Panc1 (cell line): ENCODE measurements at regions not wholly inside any gene's neighbourhood (a gene's known extent, or its start where the extent isn't known, plus 50 kb on each side); places are given as distances from the start of the nearest gene placed in this dataset.

Experiments
- ATAC-seq: fragments of 200-7000 bp; cut with Tn5 transposase; 2 replicates; pipeline ENCODE4 v1.9.1; 2020; ENCODE audit warnings: mild to moderate bottlenecking, moderate library complexity
- BruUV-seq: library from RNA; stranded (reverse); fragments of 400-500 nt; replicated peaks from 2 replicates; lab custom pipeline; 2021; lab: Mats Ljungman, UMichigan
- CTCF ChIA-PET: fragments of 300-600 bp; sonication (Branson Sonifier 250); formaldehyde crosslinking; loops from one replicate; lab custom pipeline; 2022; ENCODE audit warnings: antibody characterized with exemption; lab: Charles Lee
- POLR2A ChIA-PET: fragments of 300-600 bp; sonication (Branson Sonifier 250); formaldehyde crosslinking; loops from one replicate; lab custom pipeline; 2022; ENCODE audit warnings: antibody characterized with exemption; lab: Charles Lee
- DNase-seq: peaks from one replicate; pipeline ENCODE4 v3.0.0-alpha.2; 2010; ENCODE audit warnings: low read depth, low spot score
- H3K27ac ChIP-seq: 2 replicates; pipeline ENCODE4 v1.5.1; 2011; ENCODE audit warnings: mild to moderate bottlenecking, low read length, inconsistent platforms
- H3K27me3 ChIP-seq: fragments of 200-500 bp; sonication (Bioruptor generic); 2 replicates; pipeline ENCODE4 v1.6.0; 2014; ENCODE audit warnings: low read length, inconsistent platforms; ENCODE audit not compliant: control insufficient read depth, insufficient read depth
- H3K36me3 ChIP-seq: fragments of 200-500 bp; sonication (Bioruptor generic); 2 replicates; pipeline ENCODE4 v1.5.1; 2014; ENCODE audit warnings: inconsistent platforms, mild to moderate bottlenecking, low read length, moderate library complexity; ENCODE audit not compliant: control insufficient read depth, insufficient read depth
- H3K4me1 ChIP-seq: 2 replicates; pipeline ENCODE4 v1.5.1; 2011; ENCODE audit warnings: inconsistent platforms, mild to moderate bottlenecking, low read length, moderate library complexity; ENCODE audit not compliant: control insufficient read depth, insufficient read depth
- H3K4me3 ChIP-seq, 2 experiments: 2 replicates each; pipeline ENCODE4 v1.5.1; 2011 to 2012; ENCODE audit warnings: low read depth in 2 of 2, low read length in 2 of 2, mild to moderate bottlenecking in 2 of 2, inconsistent platforms in 1 of 2, moderate library complexity in 1 of 2
- H3K9me3 ChIP-seq: fragments of 200-500 bp; sonication (Bioruptor generic); 2 replicates; pipeline ENCODE4 v1.5.1; 2014; ENCODE audit warnings: low read depth, mild to moderate bottlenecking, inconsistent platforms, low read length, moderate library complexity; ENCODE audit not compliant: control insufficient read depth, insufficient read depth
- CTCF ChIP-seq: fragments of 450-650 bp; IDR thresholded peaks from 2 replicates; pipeline ENCODE4 v1.5.1; 2017; ENCODE audit warnings: mild to moderate bottlenecking
- POLR2AphosphoS5 ChIP-seq: IDR thresholded peaks from 2 replicates; pipeline ENCODE4 v1.6.1; 2012; ENCODE audit warnings: mild to moderate bottlenecking, low read depth, low read length, moderate library complexity
- REST ChIP-seq, 2 experiments: IDR thresholded peaks; 2 replicates each; pipeline ENCODE4 v1.6.1; 2011 to 2012; ENCODE audit warnings: low read depth in 2 of 2, control low read depth in 1 of 2, low read length in 1 of 2, mild to moderate bottlenecking in 1 of 2, moderate library complexity in 1 of 2; ENCODE audit not compliant: insufficient read depth in 1 of 2
- SIN3A ChIP-seq: IDR thresholded peaks from 2 replicates; pipeline ENCODE4 v1.6.1; 2012; ENCODE audit warnings: low read depth, mild to moderate bottlenecking, low read length, moderate library complexity, borderline replicate concordance; ENCODE audit not compliant: insufficient read depth
- TCF7L2 ChIP-seq: IDR thresholded peaks from 2 replicates; pipeline ENCODE4 v1.6.1; 2011; ENCODE audit warnings: mild to moderate bottlenecking, low read depth, low read length, inconsistent platforms
- in situ Hi-C: cut with HindIII; loops from 2 replicates; pipeline ENCODE4 v1.10.0; 2016; ENCODE audit warnings: low sequenced_read_pairs, low pct_unique_long_range_greater_than_20kb
- intact Hi-C: fragments of 100-400 bp; cut with micrococcal nuclease; formaldehyde crosslinking; loops from one replicate; pipeline ENCODE4 v1.10.0; 2022; ENCODE audit not compliant: unreplicated experiment

- POLR2A ChIA-PET: no interaction called here
- H3K9me3 ChIP-seq: no peaks in the 10 kb centered on the region
- intact Hi-C loops: no loop called here
- no peaks in the 10 kb centered on the region for H3K4me1 ChIP-seq
- no peak overlapping the region for H3K4me3 ChIP-seq
- TF ChIP-seq CTCF: peak; percentile 64; the same call in 1 of the 2 replicates
- TF ChIP-seq POLR2AphosphoS5: no peak
- TF ChIP-seq TCF7L2: no peak
- BruUV-seq: no TSS peak
- in situ Hi-C loops: no loop called here
- CTCF ChIA-PET: no interaction called here
- H3K27me3 ChIP-seq: no peaks in the 10 kb centered on the region
- ATAC-seq: peak; percentile 59; the same call in 1 of the 2 replicates
- no peak for DNase-seq
- H3K27ac ChIP-seq: no peak overlapping the region
- no peaks in the 10 kb centered on the region for H3K36me3 ChIP-seq
These were observed 138.1 kb downstream of the ATPSCKMT start for GRCh38 chr5:10111571-10111970.

GRCh38 chr5:10110228-10110627 is 139.5 kb downstream of the ATPSCKMT start:
- no peak overlapping the region for H3K27ac ChIP-seq
- no peak overlapping the region for H3K4me3 ChIP-seq
- TF ChIP-seq TCF7L2: no peak
- TF ChIP-seq POLR2AphosphoS5: no peak
- TF ChIP-seq CTCF: no peak
- no peak for TF ChIP-seq REST (IDR thresholded peaks at IDR 0.05; ENCODE audit: insufficient read depth in 1 of 2, low read depth in 2 of 2, low read length in 1 of 2)
- TF ChIP-seq SIN3A: no peak
- H3K4me1 ChIP-seq: no peaks in the 10 kb centered on the region
- intact Hi-C loops (no loop called here), in situ Hi-C loops (no loop called here)
- H3K9me3 ChIP-seq: no peaks in the 10 kb centered on the region
- no TSS peak for BruUV-seq
- ATAC-seq (no peak), DNase-seq (no peak)
- ChIA-PET POLR2A (no interaction called here), CTCF (no interaction called here)
- H3K36me3 ChIP-seq: no peaks in the 10 kb centered on the region
- H3K27me3 ChIP-seq: no peaks in the 10 kb centered on the region
